RWPE2 (cell line): ENCODE measurements at regions not wholly inside any gene's neighbourhood (a gene's known extent, or its start where the extent isn't known, plus 50 kb on each side); places are given as distances from the start of the nearest gene placed in this dataset.

Experiments
- ATAC-seq: fragments of 200-7000 bp; cut with Tn5 transposase; 3 replicates; pipeline ENCODE4 v1.9.1; 2021; ENCODE audit warnings: low read depth
- DNase-seq: peaks from one replicate; pipeline ENCODE4 v3.0.0-alpha.2; 2020; ENCODE audit warnings: low spot score
- H3K27ac ChIP-seq: fragments of 450-650 bp; 2 replicates; pipeline ENCODE4 v1.5.1; 2017; ENCODE audit warnings: mild to moderate bottlenecking; ENCODE audit not compliant: poor library complexity, severe bottlenecking
- H3K27me3 ChIP-seq: fragments of 250-450 bp; sonication (Bioruptor Pico); 2 replicates; pipeline ENCODE4 v1.5.1; 2021; ENCODE audit warnings: mild to moderate bottlenecking, moderate library complexity; ENCODE audit not compliant: insufficient read depth, poor library complexity, severe bottlenecking
- H3K36me3 ChIP-seq: fragments of 250-450 bp; sonication (Bioruptor Pico); 2 replicates; pipeline ENCODE4 v1.5.1; 2020; ENCODE audit warnings: low read depth, mild to moderate bottlenecking, moderate library complexity
- H3K4me1 ChIP-seq: fragments of 250-450 bp; sonication (Bioruptor Pico); 2 replicates; pipeline ENCODE4 v1.5.1; 2021; ENCODE audit warnings: mild to moderate bottlenecking, moderate library complexity; ENCODE audit not compliant: insufficient read depth, poor library complexity, severe bottlenecking
- H3K4me3 ChIP-seq: fragments of 250-450 bp; sonication (Bioruptor Pico); 2 replicates; pipeline ENCODE4 v1.5.1; 2021; ENCODE audit warnings: mild to moderate bottlenecking, moderate library complexity; ENCODE audit not compliant: severe bottlenecking
- H3K9me3 ChIP-seq: fragments of 250-450 bp; sonication (Bioruptor Pico); 2 replicates; pipeline ENCODE4 v1.5.1; 2021; ENCODE audit warnings: mild to moderate bottlenecking, moderate library complexity; ENCODE audit not compliant: severe bottlenecking
- CTCF ChIP-seq: fragments of 450-650 bp; IDR thresholded peaks from one replicate; pipeline ENCODE4 v1.5.1; 2017; ENCODE audit warnings: mild to moderate bottlenecking, moderate library complexity; ENCODE audit not compliant: poor library complexity, severe bottlenecking

- no peak for DNase-seq
- no peak overlapping the region for H3K4me3 ChIP-seq
- ATAC-seq, result no peak
- H3K9me3 ChIP-seq, result no peaks in the 10 kb centered on the region
- H3K36me3 ChIP-seq, result no peaks in the 10 kb centered on the region
- H3K27ac ChIP-seq, result no peak overlapping the region
- no peak for TF ChIP-seq CTCF
- no peaks in the 10 kb centered on the region for H3K4me1 ChIP-seq
- H3K27me3 ChIP-seq, result no peaks in the 10 kb centered on the region
Measured at GRCh38 chr22:26777156-26777801, 119.9 kb downstream of the MIAT start.

GRCh38 chr22:26778372-26778771 lies 121.0 kb downstream of the MIAT start:
- H3K27ac ChIP-seq, result no peak overlapping the region
- ATAC-seq (no peak), DNase-seq (no peak)
- no peaks in the 10 kb centered on the region for H3K9me3 ChIP-seq
- H3K4me3 ChIP-seq, result no peak overlapping the region
- H3K36me3 ChIP-seq, result no peaks in the 10 kb centered on the region
- no peaks in the 10 kb centered on the region for H3K4me1 ChIP-seq
- TF ChIP-seq CTCF, result no peak
- no peaks in the 10 kb centered on the region for H3K27me3 ChIP-seq

GRCh38 chr22:26779108-26779507 lies 121.7 kb downstream of the MIAT start:
- H3K4me3 ChIP-seq, result no peak overlapping the region
- no peaks in the 10 kb centered on the region for H3K9me3 ChIP-seq
- no peak for ATAC-seq
- H3K27me3 ChIP-seq, result no peaks in the 10 kb centered on the region
- H3K27ac ChIP-seq, result no peak overlapping the region
- TF ChIP-seq CTCF, result no peak
- DNase-seq, result no peak
- H3K36me3 ChIP-seq, result no peaks in the 10 kb centered on the region
- H3K4me1 ChIP-seq, result no peaks in the 10 kb centered on the region

- DNase-seq (no peak), ATAC-seq (no peak)
- H3K36me3 ChIP-seq, result no peaks in the 10 kb centered on the region
- no peaks in the 10 kb centered on the region for H3K9me3 ChIP-seq
- H3K4me3 ChIP-seq, result no peak overlapping the region
- no peak overlapping the region for H3K27ac ChIP-seq
- no peak for TF ChIP-seq CTCF
- no peaks in the 10 kb centered on the region for H3K27me3 ChIP-seq
- no peaks in the 10 kb centered on the region for H3K4me1 ChIP-seq
Measured at GRCh38 chr22:26779929-26780328, 122.5 kb downstream of the MIAT start.

GRCh38 chr22:26780521-26780920 lies 123.1 kb downstream of the MIAT start:
- no peaks in the 10 kb centered on the region for H3K36me3 ChIP-seq
- DNase-seq (no peak), ATAC-seq (no peak)
- no peak overlapping the region for H3K4me3 ChIP-seq
- H3K9me3 ChIP-seq, result no peaks in the 10 kb centered on the region
- TF ChIP-seq CTCF, result no peak
- H3K27me3 ChIP-seq, result no peaks in the 10 kb centered on the region
- no peak overlapping the region for H3K27ac ChIP-seq
- no peaks in the 10 kb centered on the region for H3K4me1 ChIP-seq
